ENCODE measurements at regions not wholly inside any gene's neighbourhood (a gene's known extent, or its start where the extent isn't known, plus 50 kb on each side); places are given as distances from the start of the nearest gene placed in this dataset.
"Not testable (repeated sequence)": the region's sequence is repeated elsewhere in the genome, so short reads cannot be mapped to it uniquely, and the experiment has no call there.

GRCh38 chr1:82059959-82060358 is 259.2 kb downstream of the ADGRL2 start:
- POLR2A ChIA-PET, result no interaction called here
- Mint-ChIP-seq H3K4me3 (no peak overlapping the region), H3K36me3 (ENCODE audit: low read depth) (no peaks in the 10 kb centered on the region), H3K9me3 (peaks cover 3% of the 10 kb centered on the region), H3K4me1 (ENCODE audit: low read depth) (no peaks in the 10 kb centered on the region), H3K27ac (no peak overlapping the region), H3K27me3 (no peaks in the 10 kb centered on the region)
- no peaks in the 10 kb centered on the region for H3K36me3 ChIP-seq (ENCODE audit: insufficient read depth, low read length)
- CTCF ChIA-PET, result no interaction called here
- no peak overlapping the region for H3K4me3 ChIP-seq (ENCODE audit: low read length)
- ATAC-seq (ENCODE audit: poor library complexity), result no peak
- no peaks in the 10 kb centered on the region for H3K4me1 ChIP-seq (ENCODE audit: insufficient read depth, low read length)
- H3K27me3 ChIP-seq (ENCODE audit: control insufficient read depth in 1 of 2, insufficient read depth in 2 of 2, low read length in 2 of 2), result no peaks in the 10 kb centered on the region
- TF ChIP-seq CTCF (IDR thresholded peaks at IDR 0.05), result no peak
- no peak overlapping the region for H3K27ac ChIP-seq (ENCODE audit: low read depth in 1 of 2, low read length in 2 of 2)
- no peak for DNase-seq
- H3K9me3 ChIP-seq (ENCODE audit: control insufficient read depth in 1 of 2, insufficient read depth in 1 of 2, low read length in 2 of 2), result no peaks in the 10 kb centered on the region
- intact Hi-C loops (cut with DNase I, micrococcal nuclease), result no loop called here

GRCh38 chr1:82057011-82057410 is 256.3 kb downstream of the ADGRL2 start:
- H3K27ac ChIP-seq (ENCODE audit: low read depth in 1 of 2, low read length in 2 of 2), result no peak overlapping the region
- Mint-ChIP-seq H3K4me1 (ENCODE audit: low read depth) (no peaks in the 10 kb centered on the region), H3K4me3 (no peak overlapping the region), H3K27me3 (no peaks in the 10 kb centered on the region), H3K9me3 (peaks cover 5% of the 10 kb centered on the region), H3K36me3 (ENCODE audit: low read depth) (no peaks in the 10 kb centered on the region), H3K27ac (no peak overlapping the region)
- H3K4me1 ChIP-seq (ENCODE audit: insufficient read depth, low read length), result no peaks in the 10 kb centered on the region
- no peaks in the 10 kb centered on the region for H3K9me3 ChIP-seq (ENCODE audit: control insufficient read depth in 1 of 2, insufficient read depth in 1 of 2, low read length in 2 of 2)
- H3K4me3 ChIP-seq (ENCODE audit: low read length), result no peak overlapping the region
- no peaks in the 10 kb centered on the region for H3K27me3 ChIP-seq (ENCODE audit: control insufficient read depth in 1 of 2, insufficient read depth in 2 of 2, low read length in 2 of 2)
- DNase-seq (no peak), ATAC-seq (ENCODE audit: poor library complexity) (no peak)
- intact Hi-C loops (cut with DNase I, micrococcal nuclease), result no loop called here
- ChIA-PET CTCF (no interaction called here), POLR2A (no interaction called here)
- H3K36me3 ChIP-seq (ENCODE audit: insufficient read depth, low read length), result no peaks in the 10 kb centered on the region
- no peak for TF ChIP-seq CTCF (IDR thresholded peaks at IDR 0.05)

GRCh38 chr1:82055375-82055774 is 254.6 kb downstream of the ADGRL2 start:
- ATAC-seq (ENCODE audit: poor library complexity); H3K27ac Mint-ChIP-seq; POLR2A ChIA-PET; H3K27me3 Mint-ChIP-seq; intact Hi-C loops (cut with DNase I, micrococcal nuclease); H3K36me3 ChIP-seq (ENCODE audit: insufficient read depth, low read length); H3K4me1 ChIP-seq (ENCODE audit: insufficient read depth, low read length); H3K4me3 Mint-ChIP-seq; H3K9me3 ChIP-seq (ENCODE audit: control insufficient read depth in 1 of 2, insufficient read depth in 1 of 2, low read length in 2 of 2); H3K4me1 Mint-ChIP-seq (ENCODE audit: low read depth); H3K4me3 ChIP-seq (ENCODE audit: low read length); H3K27ac ChIP-seq (ENCODE audit: low read depth in 1 of 2, low read length in 2 of 2); H3K27me3 ChIP-seq (ENCODE audit: control insufficient read depth in 1 of 2, insufficient read depth in 2 of 2, low read length in 2 of 2); H3K9me3 Mint-ChIP-seq; DNase-seq; H3K36me3 Mint-ChIP-seq (ENCODE audit: low read depth); CTCF ChIA-PET: not testable (repeated sequence)

GRCh38 chr1:82052563-82052962 is 251.8 kb downstream of the ADGRL2 start:
- intact Hi-C loops (cut with DNase I, micrococcal nuclease), result no loop called here
- H3K4me3 ChIP-seq (ENCODE audit: low read length), result no peak overlapping the region

More at GRCh38 chr1:82052563-82052962, 251.8 kb downstream of the ADGRL2 start:
- CTCF ChIA-PET, result no interaction called here
- H3K36me3 Mint-ChIP-seq (ENCODE audit: low read depth), result no peaks in the 10 kb centered on the region
- no peaks in the 10 kb centered on the region for H3K4me1 ChIP-seq (ENCODE audit: insufficient read depth, low read length)
- POLR2A ChIA-PET, result no interaction called here
- no peak overlapping the region for H3K27ac Mint-ChIP-seq
- no peaks in the 10 kb centered on the region for H3K27me3 ChIP-seq (ENCODE audit: control insufficient read depth in 1 of 2, insufficient read depth in 2 of 2, low read length in 2 of 2)
- H3K4me3 Mint-ChIP-seq, result no peak overlapping the region
- no peak for DNase-seq
- TF ChIP-seq CTCF (IDR thresholded peaks at IDR 0.05), result no peak
- H3K9me3 Mint-ChIP-seq, result peaks cover 5% of the 10 kb centered on the region
- no peaks in the 10 kb centered on the region for H3K4me1 Mint-ChIP-seq (ENCODE audit: low read depth)
- no peak overlapping the region for H3K27ac ChIP-seq (ENCODE audit: low read depth in 1 of 2, low read length in 2 of 2)
- no peaks in the 10 kb centered on the region for H3K9me3 ChIP-seq (ENCODE audit: control insufficient read depth in 1 of 2, insufficient read depth in 1 of 2, low read length in 2 of 2)
- H3K27me3 Mint-ChIP-seq, result no peaks in the 10 kb centered on the region
- no peaks in the 10 kb centered on the region for H3K36me3 ChIP-seq (ENCODE audit: insufficient read depth, low read length)
- ATAC-seq (ENCODE audit: poor library complexity), result no peak
